Osteoblast (primary cell): ENCODE measurements at regions not wholly inside any gene's neighbourhood (a gene's known extent, or its start where the extent isn't known, plus 50 kb on each side); places are given as distances from the start of the nearest gene placed in this dataset.

Experiments
- DNase-seq: peaks from one replicate; pipeline ENCODE4 v3.0.0; 2011; ENCODE audit warnings: low spot score, mixed read lengths; ENCODE audit not compliant: insufficient read length; ENCODE audit errors: missing footprints
- H2AFZ ChIP-seq: 2 replicates; pipeline ENCODE4 v1.6.0; 2011; ENCODE audit warnings: mild to moderate bottlenecking, low read length
- H3K27ac ChIP-seq: 2 replicates; pipeline ENCODE4 v1.5.1; 2011; ENCODE audit warnings: mild to moderate bottlenecking, low read depth, low read length, moderate library complexity
- H3K27me3 ChIP-seq: 2 replicates; pipeline ENCODE4 v1.6.0; 2012; ENCODE audit warnings: mild to moderate bottlenecking, control low read depth, inconsistent platforms, low read length, moderate library complexity; ENCODE audit not compliant: insufficient read depth
- H3K36me3 ChIP-seq: 2 replicates; pipeline ENCODE4 v1.5.1; 2011; ENCODE audit warnings: mild to moderate bottlenecking, low read length, control low read depth, moderate library complexity; ENCODE audit not compliant: insufficient read depth
- H3K4me1 ChIP-seq: 2 replicates; pipeline ENCODE4 v1.5.1; 2011; ENCODE audit warnings: mild to moderate bottlenecking, low read length, control low read depth, moderate library complexity; ENCODE audit not compliant: insufficient read depth
- H3K4me2 ChIP-seq: 2 replicates; pipeline ENCODE4 v1.6.0; 2011; ENCODE audit warnings: mild to moderate bottlenecking, low read length; ENCODE audit not compliant: insufficient read depth
- H3K4me3 ChIP-seq: fragments of 200-600 bp; sonication (generic); 3 replicates; pipeline ENCODE4 v1.5.1; 2012; ENCODE audit warnings: mild to moderate bottlenecking, low read length, inconsistent platforms; ENCODE audit not compliant: insufficient read depth
- H3K79me2 ChIP-seq: 2 replicates; pipeline ENCODE4 v1.6.0; 2012; ENCODE audit warnings: mild to moderate bottlenecking, low read length, control low read depth, inconsistent platforms; ENCODE audit not compliant: insufficient read depth
- H3K9me3 ChIP-seq: 2 replicates; pipeline ENCODE4 v1.5.1; 2011; ENCODE audit warnings: low read depth, low read length, control low read depth
- H4K20me1 ChIP-seq: 2 replicates; pipeline ENCODE4 v1.6.0; 2012; ENCODE audit warnings: mild to moderate bottlenecking, low read length, control low read depth; ENCODE audit not compliant: insufficient read depth
- CTCF ChIP-seq: IDR thresholded peaks from 2 replicates; pipeline ENCODE4 v1.5.1; 2011; ENCODE audit warnings: mild to moderate bottlenecking, low read depth, low read length, moderate library complexity; ENCODE audit errors: extremely low read depth

- no peak for TF ChIP-seq CTCF
- H3K4me1 ChIP-seq = peaks cover 56% of the 10 kb centered on the region
Observed at GRCh38 chr12:46549527-46550265, 177.1 kb upstream of the SLC38A2 start.

GRCh38 chr12:46548605-46549071 lies 176.1 kb upstream of the SLC38A2 start:
- H2AFZ ChIP-seq = peak overlapping the region; percentile 49
- H3K79me2 ChIP-seq = no peaks in the 10 kb centered on the region
- no peaks in the 10 kb centered on the region for H3K9me3 ChIP-seq
- DNase-seq = no peak
- H3K27ac ChIP-seq = peak overlapping the region; percentile 93
- no peak for TF ChIP-seq CTCF
- H3K4me1 ChIP-seq = peaks cover 46% of the 10 kb centered on the region
- H3K36me3 ChIP-seq = no peaks in the 10 kb centered on the region
- no peaks in the 10 kb centered on the region for H4K20me1 ChIP-seq
- no peaks in the 10 kb centered on the region for H3K27me3 ChIP-seq
- H3K4me3 ChIP-seq = no peak overlapping the region
- no peak overlapping the region for H3K4me2 ChIP-seq

More at GRCh38 chr12:46549527-46550265, 177.1 kb upstream of the SLC38A2 start:
- Histone ChIP-seq H2AFZ (peak overlapping the region; percentile 35), H3K79me2 (no peaks in the 10 kb centered on the region), H3K36me3 (no peaks in the 10 kb centered on the region), H3K4me3 (peak overlapping the region; percentile 24), H3K27ac (peak overlapping the region; percentile 93), H4K20me1 (no peaks in the 10 kb centered on the region), H3K27me3 (no peaks in the 10 kb centered on the region), H3K4me2 (peak overlapping the region; percentile 55), H3K9me3 (no peaks in the 10 kb centered on the region)
- DNase-seq = no peak

GRCh38 chr12:46547421-46548354 lies 175.1 kb upstream of the SLC38A2 start:
- H3K9me3 ChIP-seq = no peaks in the 10 kb centered on the region
- no peak for DNase-seq
- H3K27me3 ChIP-seq = no peaks in the 10 kb centered on the region
- peak overlapping the region; percentile 93 for H3K27ac ChIP-seq
- no peak overlapping the region for H3K4me3 ChIP-seq
- no peak overlapping the region for H2AFZ ChIP-seq
- no peak for TF ChIP-seq CTCF
- H3K36me3 ChIP-seq = no peaks in the 10 kb centered on the region
- H4K20me1 ChIP-seq = no peaks in the 10 kb centered on the region
- peaks cover 37% of the 10 kb centered on the region for H3K4me1 ChIP-seq
- no peak overlapping the region for H3K4me2 ChIP-seq
- H3K79me2 ChIP-seq = no peaks in the 10 kb centered on the region
